OCI-LY3 (cell line): ENCODE measurements at regions not wholly inside any gene's neighbourhood (a gene's known extent, or its start where the extent isn't known, plus 50 kb on each side); places are given as distances from the start of the nearest gene placed in this dataset.

Experiments used
- CTCF ChIP-seq: fragments of 200-600, 300-600 bp; sonication (generic); IDR thresholded peaks from 2 replicates; pipeline ENCODE4 v1.5.1; 2014; ENCODE audit warnings: antibody characterized with exemption, low read length, low read depth
- EZH2phosphoT487 ChIP-seq: fragments of 200-600 bp; shearing (Covaris generic); IDR thresholded peaks from 2 replicates; pipeline ENCODE4 v1.6.1; 2018; ENCODE audit warnings: antibody characterized with exemption, mixed run types, low read depth

- TF ChIP-seq CTCF: no peak
- TF ChIP-seq EZH2phosphoT487: no peak
These were observed 211.0 kb downstream of the SP3 start for GRCh38 chr2:173754165-173754564.
